Stimulated activated CD4-positive, alpha-beta T cell treated with anti-CD3 and anti-CD28 coated beads, Interleukin-1b, Interleukin-23, amount 100 ng/mL, for 24 hours (primary cell): ENCODE measurements at regions not wholly inside any gene's neighbourhood (a gene's known extent, or its start where the extent isn't known, plus 50 kb on each side); places are given as distances from the start of the nearest gene placed in this dataset.

Experiments
- DNase-seq, 4 experiments: peaks; one replicate each; pipeline ENCODE4 v3.0.0-alpha.2; 2020; ENCODE audit warnings: low read depth in 4 of 4, low spot score in 1 of 4

GRCh38 chr17:81345228-81346089, 49.8 kb upstream of the BAHCC1 start:
- DNase-seq, result peak in 2 of 4 experiments; percentile 21 to 46
